CD4-positive, alpha-beta T cell treated with Interferon alpha-2 for 1 hour (primary cell): ENCODE measurements at regions not wholly inside any gene's neighbourhood (a gene's known extent, or its start where the extent isn't known, plus 50 kb on each side); places are given as distances from the start of the nearest gene placed in this dataset.

Experiments used
- DNase-seq, 2 donors: peaks; one replicate each; pipeline ENCODE4 v3.0.0-alpha.2; 2020 to 2022

DNA sequence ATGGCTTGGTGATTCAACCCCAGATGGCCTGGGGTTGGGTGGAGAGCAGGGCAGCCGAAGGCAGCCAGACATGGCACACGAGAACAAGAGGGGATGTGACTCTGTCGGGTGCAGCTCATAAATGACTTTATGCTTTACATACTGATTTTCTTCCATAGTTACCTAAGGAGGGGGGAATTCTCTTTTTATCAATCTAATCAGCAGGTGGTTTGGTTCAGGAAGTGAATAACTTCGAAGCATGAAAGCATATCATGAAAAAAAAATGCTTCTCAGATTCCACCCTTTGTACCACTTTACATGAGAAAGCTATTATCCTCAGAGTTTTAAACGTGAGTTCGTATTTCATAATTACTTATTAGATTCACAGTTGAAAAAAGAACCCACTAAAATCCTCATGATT lies 908.9 kb upstream of the LCORL start:
- DNase-seq = no peak

DNA sequence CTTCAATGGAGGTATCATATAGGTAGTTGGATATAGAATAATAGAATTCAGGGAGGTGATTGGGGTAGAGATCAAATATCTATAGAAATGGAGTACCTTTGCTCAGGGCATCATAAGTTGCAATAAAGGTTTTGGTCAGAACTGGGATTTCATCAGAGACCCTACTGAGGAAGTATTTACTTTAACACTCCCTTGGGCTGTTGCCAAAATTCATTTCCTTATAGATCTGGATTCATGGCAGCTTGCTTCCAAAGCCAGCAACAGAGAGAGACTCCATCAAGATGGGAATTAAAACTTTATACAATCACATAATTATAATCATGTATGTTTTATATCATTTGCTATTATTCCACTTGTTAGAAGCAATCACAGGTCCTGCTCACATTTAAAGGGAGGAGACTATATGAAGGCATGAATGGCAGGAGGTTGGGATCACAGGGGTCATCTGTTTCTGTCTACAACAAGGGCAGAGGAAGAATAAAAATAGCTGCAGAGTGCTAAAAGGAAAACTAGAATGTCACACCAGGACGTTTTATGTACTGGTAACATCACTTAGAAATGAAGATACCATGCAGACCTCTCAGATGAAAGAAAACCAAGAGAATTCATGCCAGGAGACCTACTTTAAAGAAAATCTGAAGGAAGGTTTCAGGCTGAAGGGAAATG lies 902.1 kb upstream of the LCORL start:
- no peak for DNase-seq

DNA sequence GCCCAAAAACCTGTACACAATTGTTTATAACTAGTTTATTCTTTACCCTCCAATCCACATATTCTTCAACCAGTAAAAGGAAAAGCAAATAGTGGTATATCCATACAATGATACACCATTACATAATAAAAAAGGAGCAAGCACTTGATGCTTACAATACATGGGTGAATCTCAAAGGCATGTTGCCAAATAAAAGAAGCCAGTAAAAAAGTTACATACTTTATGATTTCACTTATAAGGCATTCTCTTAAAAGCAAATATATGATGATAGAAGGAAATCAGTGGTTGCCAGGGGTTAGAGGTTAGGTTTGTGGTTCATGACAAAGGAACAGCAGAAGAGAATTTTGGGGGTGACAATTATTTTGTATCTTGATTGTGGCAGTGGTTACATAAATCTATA lies 896.1 kb upstream of the LCORL start:
- no peak for DNase-seq

DNA sequence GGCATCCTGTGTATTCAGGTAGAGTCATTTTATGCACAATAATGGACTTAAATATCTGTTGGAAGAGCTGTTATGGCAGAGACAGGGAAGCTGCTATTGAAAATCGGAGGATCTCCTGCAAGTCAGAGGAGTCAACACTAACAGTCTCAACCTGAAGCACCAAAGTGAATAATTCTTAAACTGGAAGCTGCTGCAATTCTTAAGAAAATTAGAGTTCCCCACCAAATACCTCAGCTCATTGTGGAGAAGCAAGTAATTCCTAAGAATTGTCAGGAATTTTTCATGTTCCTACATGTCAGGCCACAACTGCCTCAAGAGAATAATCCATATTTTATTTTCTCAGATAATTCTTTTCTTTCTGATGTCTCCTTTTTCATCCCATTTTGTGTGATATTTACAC lies 892.6 kb upstream of the LCORL start:
- DNase-seq = no peak

DNA sequence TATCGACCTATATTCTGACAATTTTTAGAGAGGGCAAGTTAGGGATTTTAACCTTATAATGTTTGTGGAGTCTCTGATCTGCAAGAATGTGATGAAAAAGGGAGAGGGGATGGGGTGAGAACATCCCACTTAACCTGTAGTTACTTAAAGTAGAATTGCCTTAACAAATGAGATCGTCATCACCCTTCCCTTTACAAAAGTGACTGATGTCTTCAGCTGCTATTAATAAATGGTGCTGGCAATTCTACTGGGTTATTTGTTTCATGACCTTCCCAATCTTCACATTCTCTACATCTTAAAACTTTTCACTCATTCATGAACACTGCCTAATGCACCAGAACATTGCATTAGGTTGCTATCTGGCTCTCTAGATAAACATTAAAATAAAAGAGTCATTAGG lies 873.4 kb upstream of the LCORL start:
- no peak for DNase-seq

DNA sequence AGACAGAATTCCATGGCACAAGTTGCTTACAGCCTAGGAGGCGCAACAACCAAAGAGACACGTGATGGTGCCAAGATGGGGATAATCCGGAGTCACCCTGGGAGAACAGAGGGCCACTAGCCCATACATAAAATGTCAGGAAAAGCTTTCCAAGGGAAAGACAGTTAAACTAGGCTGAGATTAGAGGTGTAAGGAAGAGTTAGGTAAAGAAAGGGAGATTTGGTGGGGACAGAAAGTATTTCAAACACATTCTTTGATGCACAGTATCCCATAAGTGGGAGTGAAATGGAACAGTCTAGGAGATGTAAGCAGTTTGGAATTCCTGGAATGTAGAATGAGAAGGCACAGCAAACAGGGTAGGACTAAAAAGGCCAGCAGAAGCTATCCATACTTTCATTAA lies 860.9 kb upstream of the LCORL start:
- no peak for DNase-seq

DNA sequence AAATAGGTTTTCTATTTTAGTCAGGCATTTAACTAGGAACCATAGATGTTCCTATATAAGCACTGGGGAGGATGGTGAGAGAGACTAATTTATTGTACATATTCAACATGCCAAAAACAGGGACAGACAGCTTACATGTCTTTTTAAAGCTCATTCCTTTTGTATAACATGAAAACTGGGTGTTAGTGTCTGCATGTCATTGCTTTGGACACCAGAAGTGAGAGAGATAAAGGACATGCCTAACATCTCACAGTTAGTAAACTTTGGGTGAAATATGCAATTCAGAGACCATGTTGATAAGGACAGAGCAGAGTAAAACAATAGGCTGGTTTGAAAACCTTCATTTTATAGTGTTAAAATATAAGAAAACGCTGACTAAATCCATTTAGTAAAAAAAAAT lies 860.0 kb upstream of the LCORL start:
- DNase-seq = no peak

DNA sequence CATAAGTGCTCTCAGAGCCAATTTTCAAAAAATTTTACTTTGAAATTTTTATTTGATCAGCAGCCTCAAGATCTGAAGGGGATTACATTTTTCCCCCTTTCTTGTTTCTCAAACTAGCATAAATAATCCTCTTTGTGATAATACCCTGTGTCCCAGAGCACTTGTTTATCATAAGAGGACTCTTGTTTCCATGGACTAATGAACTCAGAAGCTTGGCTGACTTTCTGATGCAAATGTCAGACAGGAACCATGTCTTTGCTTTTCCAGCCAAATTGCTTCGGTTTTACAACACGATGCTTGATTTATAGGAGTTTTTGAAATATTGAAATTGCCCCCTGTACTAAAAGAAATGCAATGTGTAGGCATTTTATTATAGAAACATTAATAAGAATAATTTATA lies 859.3 kb upstream of the LCORL start:
- DNase-seq = no peak

DNA sequence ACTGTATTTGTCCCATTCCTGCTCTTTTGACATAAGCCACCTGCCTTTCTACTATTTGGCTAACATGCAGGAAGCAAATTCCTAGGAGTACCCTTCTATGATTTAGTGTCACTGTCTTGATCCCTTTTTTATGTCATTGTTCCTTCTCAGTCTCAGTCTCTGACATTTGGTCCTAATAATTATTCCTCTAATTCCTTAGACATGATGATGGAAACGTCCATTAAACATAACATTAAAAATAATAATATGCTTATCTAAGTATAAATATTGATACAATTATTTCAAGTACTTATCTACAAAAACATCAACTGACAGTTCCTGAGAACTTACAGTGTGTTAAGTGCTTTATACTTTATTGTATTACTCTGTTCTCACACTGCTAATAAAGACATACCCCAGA lies 857.0 kb upstream of the LCORL start:
- no peak for DNase-seq

DNA sequence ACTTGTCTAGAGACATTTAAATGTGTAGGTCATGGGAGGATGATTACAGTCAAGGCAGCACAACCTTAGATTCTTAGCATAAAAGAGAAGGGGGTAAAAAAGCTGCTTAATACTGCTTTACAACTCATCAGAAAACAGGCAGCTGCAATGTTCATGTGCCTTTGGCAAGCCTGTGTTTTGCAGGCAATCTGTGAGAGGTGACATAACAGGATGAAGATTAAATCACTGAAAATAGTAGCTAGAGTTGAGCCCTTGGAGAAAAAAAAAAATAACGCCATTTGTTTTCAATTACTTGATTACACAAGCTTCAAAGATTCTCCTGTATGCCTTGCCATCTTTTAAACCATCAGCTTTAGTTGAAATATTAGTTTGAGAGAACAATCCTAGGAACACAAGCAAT lies 847.6 kb upstream of the LCORL start:
- no peak for DNase-seq

DNA sequence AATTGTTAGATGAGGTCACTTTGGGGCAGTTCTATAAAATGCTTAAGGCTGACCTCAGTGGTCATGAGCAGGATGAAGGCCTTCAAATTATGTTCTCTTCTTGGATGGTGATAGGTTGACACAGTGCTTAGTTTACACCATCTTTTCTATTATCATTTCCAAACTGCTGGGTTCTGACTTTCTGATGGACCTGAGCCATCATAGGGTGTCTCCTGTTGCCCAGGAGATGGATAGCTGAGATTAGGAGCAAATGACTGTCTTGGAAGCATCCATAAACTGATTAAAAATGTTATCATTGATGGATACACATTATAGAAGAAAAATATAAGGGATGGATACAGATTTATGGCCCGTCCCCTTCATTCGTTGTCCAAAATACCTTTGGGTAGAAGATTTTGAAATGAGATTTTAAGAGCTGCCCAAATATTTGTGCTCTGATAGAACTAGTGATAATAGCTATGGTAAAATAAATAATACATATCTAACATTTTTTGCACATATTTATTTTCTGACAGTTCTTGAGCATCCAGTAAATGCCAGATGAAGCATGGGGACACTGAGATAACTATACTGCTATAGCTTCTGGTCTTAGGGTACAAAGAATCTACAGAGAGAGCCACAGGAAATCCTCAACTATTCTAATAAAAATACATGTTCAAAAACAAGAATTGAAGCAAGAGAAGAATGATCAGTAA lies 839.4 kb upstream of the LCORL start:
- DNase-seq = no peak

DNA sequence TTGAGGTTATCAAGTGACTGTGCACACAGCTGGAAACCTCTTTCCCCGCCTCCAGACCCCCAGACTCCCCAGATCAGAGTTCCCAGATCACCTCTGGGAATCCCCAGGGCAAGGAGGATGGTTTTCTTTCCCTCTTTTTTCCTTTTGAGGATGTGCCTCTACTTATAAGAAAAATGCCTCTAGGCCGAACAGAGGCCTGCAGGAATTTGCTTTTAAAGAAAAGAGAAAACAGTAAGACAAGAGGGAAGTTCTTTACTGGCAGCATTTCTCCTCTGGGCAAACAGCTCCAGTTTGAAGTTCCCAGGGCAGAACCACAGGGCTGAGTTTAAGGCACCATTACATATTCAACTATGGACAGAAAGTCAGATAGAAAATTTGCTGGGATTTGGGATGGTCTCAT lies 837.9 kb upstream of the LCORL start:
- no peak for DNase-seq

DNA sequence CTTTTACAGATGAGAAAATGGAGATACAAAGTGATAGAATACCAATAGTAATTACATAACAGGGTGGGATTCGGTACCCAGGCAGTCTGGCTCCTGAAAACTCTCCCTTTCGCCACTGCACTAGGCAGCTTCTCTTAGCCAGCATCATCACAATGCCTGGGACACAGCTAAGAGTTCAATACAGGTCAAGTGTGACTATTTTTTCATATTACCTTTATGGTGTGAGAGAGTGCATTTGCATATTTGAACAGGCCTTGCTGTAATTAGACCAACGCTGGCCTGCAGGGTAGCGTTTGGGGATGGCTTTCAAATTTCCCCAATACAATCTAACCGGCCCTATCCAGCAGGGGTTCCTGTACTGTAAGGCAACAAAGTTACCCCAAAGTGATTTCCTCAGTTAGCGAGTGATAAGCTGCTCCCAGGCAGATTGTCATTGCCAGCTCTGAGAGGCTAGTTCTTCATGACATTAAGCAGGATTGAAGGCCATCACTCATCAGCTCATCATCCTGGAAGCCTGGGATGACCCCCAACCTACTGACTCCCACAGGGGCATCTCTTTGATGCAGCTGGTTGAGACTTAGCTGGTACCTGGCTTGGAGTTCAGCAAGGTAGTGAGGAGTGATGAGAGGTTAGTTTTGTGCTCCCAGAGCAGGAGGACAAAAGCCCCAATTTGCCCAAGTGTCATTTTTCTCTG lies 836.8 kb upstream of the LCORL start:
- no peak for DNase-seq

DNA sequence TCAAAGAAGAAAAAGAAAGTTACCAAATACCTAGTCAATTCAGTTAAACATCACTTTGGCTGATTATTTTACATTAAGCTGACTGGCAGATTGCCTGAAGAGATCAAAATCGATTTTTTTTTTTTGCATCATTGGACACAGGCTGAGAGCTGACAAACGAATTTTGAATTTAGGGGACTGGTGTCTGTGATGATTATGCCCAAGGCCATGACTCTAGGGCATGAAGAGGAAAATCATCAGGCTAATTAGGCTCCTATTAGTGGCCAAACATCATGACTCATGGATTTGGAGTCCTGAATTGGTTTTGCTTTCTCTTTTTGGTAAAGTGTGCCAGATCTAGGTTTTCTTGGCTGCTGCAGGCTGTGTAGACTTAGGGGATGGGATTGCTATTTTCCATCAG lies 829.3 kb upstream of the LCORL start:
- DNase-seq = no peak

DNA sequence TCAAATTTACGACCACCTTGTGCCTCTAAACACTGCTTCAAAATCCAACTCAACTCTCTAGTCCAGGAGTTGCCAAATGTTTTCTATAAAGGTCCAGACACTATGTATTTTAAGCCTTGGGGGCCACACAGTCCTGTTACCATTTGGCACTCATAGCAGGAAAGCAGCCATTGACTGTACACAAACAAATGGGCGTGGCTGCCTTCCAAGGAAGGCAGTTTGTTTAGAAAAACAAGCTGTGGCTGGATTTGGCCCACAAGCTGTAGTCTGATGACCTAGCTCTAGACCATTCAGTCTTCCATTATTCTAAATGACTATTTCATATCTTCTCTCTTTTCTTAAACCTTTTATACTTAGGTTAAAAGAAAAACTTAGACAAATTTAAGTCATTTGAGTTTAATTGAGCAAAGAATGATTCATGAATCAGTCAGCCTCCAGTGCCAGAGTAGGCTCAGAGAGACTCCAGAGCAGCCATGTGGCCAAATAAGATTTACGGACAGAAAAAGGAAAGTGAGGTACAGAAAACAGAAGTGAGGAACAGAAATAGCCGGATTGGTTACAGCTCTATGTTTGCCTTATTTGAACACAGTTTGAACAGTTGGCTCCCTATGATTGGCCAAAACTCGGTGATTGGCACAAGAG lies 825.8 kb upstream of the LCORL start:
- no peak for DNase-seq

DNA sequence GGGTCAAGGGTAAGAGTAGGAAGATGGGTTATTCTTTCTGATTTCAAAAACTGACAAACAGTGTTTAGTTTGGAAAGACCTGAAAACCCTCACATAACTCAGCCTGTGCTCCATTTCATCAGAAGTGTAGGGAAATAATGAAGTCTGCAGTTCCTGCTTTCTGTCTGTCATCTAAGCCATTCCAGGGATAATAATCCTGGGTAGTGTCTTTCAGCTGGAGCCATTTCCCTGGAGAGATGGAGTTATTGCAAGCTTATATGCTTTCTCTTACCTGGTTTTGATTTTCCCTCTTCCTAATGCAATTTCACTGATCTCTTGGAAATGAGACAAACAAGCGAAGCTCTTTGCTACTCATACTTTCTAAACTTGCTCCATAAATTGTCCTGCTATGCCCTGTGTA lies 824.8 kb upstream of the LCORL start:
- DNase-seq = no peak

DNA sequence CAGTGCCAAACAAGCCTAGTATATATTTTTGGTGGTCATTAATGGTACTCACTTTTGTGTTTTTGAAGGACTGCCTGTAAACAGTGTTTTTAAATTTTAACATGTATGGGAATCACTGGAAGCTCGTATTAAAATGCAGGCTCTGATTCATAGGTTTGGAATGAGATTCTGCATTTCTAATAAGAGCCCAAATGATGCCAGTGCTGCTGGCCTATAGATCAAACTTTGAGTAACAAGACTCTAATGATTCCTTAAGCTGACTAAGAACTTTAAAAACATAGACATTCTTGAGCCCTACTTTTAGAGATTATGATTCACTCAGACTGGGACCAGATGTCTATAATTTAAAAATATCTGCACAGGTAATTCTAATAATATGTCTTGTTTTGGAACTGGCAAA lies 823.2 kb upstream of the LCORL start:
- DNase-seq = no peak

DNA sequence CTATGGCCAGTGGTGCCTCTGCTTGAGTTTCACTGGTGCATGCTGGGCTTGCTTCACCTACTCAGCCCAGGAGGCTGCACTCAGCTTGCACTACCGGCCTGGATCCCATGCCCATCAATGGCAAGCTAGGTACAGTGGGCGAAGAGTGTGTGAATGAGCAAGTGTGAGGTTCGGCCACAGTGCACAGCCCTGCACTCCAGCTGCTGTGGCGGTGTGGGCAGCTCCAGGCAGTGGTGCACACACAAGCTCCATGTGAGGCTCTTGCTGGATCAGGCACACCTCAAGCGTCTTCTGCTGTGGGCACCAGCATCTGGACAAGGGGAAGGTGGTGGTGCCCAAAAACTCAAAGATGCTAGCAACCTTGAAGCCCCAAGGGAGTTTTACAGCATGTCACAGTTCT lies 820.9 kb upstream of the LCORL start:
- no peak for DNase-seq

DNA sequence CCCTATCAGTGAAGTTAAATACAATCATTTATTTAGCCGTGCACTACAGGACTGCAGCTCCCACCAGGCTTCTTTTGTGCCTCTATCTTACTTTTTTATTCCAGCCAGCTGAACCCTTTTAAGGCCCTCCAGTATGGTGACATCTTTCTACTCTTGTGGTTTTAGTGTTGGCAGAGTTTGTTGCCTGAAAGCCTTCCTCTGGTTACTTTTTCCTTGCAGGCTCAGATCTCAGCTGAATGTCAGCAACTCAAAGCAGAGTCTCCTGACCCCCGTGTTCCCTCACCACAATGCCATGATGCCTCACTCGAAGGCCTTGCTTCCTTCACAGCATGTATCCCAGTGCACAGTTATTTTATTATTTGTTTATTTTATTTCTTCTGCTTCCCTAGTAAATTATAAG lies 818.9 kb upstream of the LCORL start:
- no peak for DNase-seq

DNA sequence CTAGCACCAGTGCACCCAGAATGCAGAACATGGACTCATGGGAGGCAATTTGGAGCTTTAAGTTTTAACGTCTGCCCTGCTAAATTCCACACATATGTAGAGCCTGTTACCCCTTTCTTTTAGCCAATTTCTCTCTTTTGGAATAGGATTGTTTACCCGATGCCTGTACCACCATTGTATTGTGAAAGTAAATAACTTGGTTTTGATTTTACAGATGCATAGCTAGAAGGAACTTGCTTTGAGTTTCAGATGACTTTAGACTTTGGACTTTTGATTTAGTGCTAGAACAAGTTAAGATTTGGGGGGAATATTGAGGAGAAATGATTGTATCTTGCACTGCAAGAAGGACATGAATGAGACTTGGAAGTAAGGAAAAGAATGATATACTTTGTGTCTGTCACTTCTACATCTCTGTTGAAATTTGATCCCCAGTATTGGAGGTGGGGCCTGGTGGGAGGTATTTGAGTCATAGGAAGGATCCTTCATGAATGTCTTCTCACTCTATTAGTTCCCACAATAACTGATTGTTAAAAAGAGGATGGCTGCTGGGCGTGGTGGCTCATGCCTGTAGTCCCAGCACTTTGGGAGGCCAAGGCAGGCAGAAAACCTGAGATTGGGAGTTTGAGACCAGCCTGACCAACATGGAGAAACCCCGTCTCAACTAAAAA lies 794.8 kb upstream of the LCORL start:
- DNase-seq = no peak

DNA sequence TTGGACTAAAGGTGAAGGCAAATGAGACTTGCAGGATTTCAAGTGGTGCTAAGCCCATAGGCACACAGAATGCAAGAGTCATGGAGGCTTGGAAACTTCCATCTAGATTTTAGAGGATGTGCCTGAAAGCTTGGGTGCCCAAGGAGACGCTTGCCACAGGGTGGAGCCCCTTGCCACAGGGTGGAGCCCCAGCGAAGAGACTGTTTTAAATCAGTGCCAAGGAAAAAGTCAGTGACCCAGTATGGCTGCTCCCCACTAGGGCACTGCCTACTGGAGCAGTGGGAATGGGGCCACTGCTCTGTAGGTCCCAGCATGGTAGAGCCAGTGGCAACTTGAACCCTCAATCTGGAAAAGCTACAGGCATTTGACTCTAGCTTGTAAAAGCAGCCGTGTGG lies 794.2 kb upstream of the LCORL start:
- DNase-seq = no peak

DNA sequence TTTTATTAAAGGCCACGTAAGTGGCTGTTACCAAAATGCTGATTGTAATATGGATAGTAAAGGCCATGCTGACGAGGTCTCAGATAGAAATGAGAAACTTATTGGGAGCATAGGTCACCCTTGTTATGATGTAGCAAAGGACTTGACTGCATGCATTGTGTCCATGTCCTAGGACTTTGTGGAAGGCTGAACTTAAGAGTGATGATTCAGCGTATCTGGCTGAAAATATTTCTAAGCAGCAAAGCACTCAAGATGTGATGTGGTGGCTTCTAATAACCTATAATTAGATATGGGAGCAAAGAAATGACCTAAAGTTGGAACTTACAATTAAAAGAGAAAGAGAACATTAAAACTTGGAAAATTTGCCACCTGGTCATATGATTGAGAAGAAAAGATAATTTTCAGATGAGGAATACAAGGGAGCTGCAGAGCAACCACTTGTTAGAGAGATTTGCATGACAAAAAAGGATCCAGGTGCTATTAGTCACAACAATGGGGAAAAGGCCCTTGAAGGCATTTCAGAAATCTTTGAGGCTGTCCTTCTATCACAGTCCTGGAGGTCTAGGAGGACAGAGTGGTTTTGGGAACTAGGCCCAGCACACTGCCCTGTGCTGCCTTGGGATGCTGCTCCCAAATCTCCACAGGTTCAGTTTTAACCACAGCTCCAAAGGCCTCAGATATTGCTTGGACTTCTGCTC lies 793.7 kb upstream of the LCORL start:
- no peak for DNase-seq

DNA sequence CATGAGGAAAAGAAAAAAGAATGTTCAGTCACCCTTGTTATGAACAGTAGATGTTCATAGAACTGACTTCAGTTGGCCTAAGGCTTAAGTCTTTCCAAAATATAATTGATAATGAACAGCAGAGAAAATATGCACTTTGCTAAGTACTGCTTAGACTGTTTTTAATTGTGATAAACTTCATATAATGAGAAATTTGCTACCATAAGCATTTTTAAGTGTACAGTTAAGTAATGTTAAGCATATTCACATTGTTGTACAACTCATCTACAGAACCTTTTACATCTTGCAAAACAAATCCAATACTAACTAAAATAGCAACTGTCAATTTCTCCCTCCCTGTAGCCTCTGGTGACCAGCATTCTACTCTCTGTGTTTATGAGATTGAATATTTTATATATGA lies 792.2 kb upstream of the LCORL start:
- no peak for DNase-seq
